OCI-LY3 (cell line): ENCODE measurements at regions not wholly inside any gene's neighbourhood (a gene's known extent, or its start where the extent isn't known, plus 50 kb on each side); places are given as distances from the start of the nearest gene placed in this dataset.

Experiments
- EZH2phosphoT487 ChIP-seq: fragments of 200-600 bp; shearing (Covaris generic); IDR thresholded peaks from 2 replicates; pipeline ENCODE4 v1.6.1; 2018; ENCODE audit warnings: antibody characterized with exemption, mixed run types, low read depth
- TF ChIP-seq, protein P1 (sequence below): fragments of 200-600, 300-600 bp; sonication (generic); IDR thresholded peaks from 2 replicates; pipeline ENCODE4 v1.5.1; 2014; ENCODE audit warnings: antibody characterized with exemption, low read length, low read depth

DNA sequence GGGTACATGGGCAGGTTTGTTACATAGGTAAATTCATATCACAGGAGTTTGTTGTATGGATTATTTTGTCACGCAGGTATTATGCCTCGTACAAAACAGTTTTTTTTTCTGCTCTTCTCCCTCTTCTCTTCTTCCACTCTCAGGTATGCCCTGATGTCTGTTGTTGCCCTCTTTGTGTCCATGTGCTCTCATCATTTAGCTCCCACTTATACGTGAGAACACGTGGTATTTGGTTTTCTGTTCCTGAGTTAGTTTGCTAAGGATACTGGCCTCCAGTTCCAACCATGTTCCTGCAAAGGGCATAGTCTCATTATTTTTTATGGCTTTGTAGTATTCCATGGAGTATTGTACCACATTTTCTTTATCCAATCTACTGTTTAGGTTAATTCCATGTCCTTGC, 65.7 kb downstream of the UNC5CL start:
- TF ChIP-seq, protein P1, sequence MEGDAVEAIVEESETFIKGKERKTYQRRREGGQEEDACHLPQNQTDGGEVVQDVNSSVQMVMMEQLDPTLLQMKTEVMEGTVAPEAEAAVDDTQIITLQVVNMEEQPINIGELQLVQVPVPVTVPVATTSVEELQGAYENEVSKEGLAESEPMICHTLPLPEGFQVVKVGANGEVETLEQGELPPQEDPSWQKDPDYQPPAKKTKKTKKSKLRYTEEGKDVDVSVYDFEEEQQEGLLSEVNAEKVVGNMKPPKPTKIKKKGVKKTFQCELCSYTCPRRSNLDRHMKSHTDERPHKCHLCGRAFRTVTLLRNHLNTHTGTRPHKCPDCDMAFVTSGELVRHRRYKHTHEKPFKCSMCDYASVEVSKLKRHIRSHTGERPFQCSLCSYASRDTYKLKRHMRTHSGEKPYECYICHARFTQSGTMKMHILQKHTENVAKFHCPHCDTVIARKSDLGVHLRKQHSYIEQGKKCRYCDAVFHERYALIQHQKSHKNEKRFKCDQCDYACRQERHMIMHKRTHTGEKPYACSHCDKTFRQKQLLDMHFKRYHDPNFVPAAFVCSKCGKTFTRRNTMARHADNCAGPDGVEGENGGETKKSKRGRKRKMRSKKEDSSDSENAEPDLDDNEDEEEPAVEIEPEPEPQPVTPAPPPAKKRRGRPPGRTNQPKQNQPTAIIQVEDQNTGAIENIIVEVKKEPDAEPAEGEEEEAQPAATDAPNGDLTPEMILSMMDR = no peak
- no peak for TF ChIP-seq EZH2phosphoT487
